Activated gamma-delta T cell treated with anti-CD3 and anti-CD28 coated beads, Interleukin-2, amount 50 U/mL, for 16 hours (primary cell): ENCODE measurements at regions not wholly inside any gene's neighbourhood (a gene's known extent, or its start where the extent isn't known, plus 50 kb on each side); places are given as distances from the start of the nearest gene placed in this dataset.

Source experiments
- DNase-seq: peaks from one replicate; pipeline ENCODE4 v3.0.0-alpha.2; 2020; ENCODE audit warnings: low read depth

DNA sequence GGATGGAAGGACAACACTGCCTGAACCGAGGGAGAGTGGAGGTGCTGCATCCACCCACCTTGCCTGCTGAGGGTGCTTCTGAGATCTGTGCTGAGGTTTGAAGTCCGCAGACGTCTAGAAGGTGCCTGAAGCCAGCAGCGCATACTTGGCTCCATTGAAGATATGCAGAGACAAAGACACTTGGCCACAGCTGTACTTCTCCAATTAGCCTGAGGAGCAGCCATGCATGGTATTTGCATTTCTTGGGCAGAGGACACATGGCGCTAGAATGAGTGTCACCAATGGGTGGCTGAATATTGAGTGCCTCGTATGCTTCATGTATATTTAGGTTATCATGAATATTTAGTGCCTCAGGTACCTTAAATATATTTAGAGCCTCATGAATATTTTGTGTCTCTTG is 128.7 kb upstream of the ATP6AP2 start:
- DNase-seq, result no peak

DNA sequence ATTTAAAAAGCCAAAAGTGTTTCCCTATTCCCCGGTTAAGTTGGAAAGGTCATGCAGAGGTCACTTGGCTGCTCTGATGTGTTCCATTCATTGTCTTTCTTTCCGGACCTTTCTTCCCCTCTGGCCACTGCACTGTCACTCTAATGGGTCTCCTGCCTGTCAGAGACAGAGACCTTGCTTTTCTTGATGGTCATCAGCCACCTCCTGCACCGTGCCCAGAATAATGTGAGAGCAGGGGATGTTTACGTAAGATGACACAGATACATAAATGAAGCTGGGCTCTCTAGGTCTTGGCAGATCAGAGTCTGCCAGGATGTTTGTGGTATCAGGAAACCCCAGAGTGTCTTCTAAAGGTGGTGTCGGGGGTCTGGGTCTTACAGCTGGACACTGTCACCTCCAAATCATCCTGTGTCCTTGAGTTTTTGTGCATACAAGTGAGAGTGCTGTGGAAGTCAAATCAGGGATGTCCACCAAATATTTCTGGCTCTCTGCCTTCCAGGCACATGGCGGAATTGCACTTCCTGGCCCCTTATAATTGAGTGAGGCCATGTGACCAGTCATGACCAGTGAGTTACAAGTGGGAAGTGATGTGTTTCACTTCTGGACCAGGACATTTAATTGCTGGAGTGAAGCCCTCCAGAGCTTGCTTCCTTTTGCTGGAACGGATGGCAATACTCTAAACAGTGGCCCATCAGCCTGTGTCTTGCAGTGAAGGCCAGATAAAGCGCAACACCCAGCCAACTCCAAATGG is 130.6 kb upstream of the ATP6AP2 start:
- no peak for DNase-seq

DNA sequence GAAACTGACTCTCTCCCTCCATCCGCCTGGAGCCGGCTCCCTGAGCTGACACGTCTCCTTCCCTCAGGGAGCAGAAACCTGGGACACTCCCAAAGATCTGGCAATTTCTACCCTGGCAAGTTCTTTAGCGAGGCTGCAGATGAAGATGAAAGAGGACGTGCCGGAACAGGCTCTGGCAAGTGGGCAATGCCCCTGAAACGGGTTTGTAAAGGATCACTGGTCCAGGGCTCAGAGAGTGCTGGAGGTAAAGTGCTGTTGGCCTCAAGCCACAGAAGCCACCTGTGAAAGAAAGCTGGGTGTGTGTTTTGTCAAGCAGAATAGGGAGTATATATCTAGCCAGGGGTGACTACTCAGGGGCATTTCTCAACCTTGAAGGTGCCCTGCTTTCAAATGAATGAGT is 131.4 kb upstream of the ATP6AP2 start:
- no peak for DNase-seq

DNA sequence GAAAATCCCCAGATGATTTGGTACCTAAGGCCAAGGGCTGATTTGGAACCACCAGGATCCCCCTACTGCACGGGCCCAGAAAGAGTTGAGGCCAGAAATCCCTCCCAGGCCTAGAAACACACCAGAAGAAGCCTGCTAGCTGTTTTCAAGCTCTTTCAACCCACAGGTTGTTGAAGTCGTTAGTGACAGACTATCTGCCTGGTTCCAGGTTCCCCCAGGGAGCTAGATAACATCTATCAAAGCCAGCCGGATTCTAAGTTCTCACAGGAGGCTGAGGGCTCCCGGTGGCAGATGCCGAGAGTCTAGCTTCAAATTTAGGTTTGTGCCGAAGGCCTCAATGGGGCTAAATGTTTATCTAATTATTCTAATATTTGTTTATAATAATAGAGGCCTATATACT is 132.0 kb upstream of the ATP6AP2 start:
- no peak for DNase-seq

DNA sequence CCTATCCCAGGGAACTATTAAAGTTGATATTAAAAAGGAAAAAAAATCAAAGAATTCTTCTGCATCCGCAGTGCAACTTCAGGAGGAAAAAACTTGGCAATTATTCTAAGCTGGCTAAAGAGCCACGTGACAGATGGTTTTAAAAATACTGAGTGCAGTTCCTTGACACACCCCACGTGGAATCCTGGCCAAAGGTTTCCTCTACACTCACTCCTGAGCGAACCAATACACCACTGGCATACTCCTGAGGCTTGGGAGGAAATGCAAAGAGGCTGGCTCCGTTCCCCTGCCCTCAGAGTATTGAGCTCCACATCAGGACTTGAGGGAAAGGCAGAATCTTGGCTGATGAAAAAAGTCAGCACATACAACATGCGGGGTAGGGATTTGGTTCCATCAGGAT is 133.8 kb upstream of the ATP6AP2 start:
- DNase-seq, result no peak

DNA sequence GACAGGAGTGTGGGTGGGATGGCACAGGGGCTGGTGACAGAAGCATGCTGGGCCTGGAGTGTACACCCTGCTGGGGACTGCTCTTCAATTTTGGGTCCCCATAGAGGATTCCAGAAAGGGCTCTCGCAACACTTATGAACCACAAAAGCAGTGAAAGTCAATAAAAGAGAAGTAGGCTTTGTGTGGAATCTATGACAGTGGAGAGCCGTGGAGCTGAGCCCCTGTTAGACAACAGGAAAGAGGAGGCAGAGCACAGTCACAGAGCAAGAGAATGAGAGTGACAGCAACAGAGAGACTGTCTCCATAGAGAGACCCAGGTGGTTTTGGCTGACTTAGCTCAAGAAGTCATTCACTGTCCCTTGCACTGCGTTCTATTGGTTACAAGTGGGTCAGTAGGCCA is 135.1 kb upstream of the ATP6AP2 start:
- DNase-seq, result no peak

DNA sequence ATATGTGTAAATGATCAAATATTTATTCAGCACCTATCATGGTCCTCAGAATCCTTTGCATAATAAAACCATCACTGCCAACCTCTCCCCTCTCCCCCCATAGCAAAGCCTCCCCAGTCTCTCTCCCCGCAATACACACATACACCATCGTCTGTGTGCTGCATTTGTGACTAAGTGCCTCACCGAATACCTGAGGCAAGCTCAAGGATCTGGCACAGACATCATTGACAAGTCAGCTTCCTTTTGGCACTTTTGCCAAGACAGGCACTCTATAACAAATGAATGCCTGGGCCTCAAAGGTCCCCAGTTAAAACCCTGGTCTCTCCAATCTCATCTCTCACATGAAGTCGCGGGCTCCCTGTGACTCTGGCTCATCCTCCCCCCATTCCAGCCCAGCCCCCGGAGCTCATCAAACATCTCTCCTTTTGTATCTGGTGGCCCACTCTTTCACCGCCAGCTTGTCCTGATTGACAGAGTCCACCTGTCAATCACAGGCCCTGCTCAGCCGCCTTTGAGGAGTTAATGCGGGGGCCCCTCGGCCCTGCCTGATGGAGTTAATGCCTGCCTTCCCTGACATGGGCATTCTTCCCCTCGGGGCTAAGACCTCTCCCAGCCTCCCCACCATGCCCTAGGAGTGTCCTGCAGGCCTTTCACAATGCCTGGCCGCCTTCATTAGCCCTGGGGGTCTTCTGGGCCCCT is 135.8 kb upstream of the ATP6AP2 start:
- DNase-seq, result no peak

DNA sequence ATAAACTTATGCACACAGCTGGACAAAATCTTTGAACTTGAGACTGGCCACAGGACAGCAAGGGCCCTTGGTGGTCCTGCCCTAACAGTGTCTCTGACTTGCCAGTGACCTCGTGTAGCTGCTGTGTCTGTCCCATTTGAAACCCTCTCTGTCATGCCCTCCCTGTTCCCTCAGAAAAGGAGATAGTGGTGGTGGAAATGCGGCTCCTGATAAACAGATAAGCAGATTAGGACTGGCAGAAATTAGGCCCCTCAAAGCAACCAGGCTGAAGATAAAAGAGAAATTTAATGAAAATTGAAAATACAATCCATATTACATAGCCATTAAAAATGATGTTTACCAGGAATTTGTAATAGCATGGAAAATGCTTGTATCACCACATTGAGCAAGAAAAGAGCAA is 136.6 kb upstream of the ATP6AP2 start:
- DNase-seq, result no peak

DNA sequence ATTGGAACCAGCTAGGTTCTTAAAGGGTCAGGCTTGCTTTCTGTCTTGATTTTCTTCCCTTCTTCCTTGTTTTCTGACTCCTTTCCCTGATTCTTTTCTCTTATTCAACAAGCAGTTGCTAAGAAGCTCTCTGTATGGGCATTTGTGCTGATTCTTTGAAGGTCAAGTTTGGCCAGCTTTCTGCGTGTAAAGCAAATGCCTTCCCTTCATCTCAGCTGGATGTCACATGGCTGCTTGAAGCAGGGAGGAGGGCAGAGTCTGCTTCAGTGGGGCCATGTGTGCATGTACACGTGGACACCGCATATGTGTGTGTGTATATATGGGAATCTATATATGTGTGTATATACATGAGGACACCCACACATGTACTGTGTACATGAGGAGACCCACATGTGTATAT is 139.9 kb upstream of the ATP6AP2 start:
- no peak for DNase-seq

DNA sequence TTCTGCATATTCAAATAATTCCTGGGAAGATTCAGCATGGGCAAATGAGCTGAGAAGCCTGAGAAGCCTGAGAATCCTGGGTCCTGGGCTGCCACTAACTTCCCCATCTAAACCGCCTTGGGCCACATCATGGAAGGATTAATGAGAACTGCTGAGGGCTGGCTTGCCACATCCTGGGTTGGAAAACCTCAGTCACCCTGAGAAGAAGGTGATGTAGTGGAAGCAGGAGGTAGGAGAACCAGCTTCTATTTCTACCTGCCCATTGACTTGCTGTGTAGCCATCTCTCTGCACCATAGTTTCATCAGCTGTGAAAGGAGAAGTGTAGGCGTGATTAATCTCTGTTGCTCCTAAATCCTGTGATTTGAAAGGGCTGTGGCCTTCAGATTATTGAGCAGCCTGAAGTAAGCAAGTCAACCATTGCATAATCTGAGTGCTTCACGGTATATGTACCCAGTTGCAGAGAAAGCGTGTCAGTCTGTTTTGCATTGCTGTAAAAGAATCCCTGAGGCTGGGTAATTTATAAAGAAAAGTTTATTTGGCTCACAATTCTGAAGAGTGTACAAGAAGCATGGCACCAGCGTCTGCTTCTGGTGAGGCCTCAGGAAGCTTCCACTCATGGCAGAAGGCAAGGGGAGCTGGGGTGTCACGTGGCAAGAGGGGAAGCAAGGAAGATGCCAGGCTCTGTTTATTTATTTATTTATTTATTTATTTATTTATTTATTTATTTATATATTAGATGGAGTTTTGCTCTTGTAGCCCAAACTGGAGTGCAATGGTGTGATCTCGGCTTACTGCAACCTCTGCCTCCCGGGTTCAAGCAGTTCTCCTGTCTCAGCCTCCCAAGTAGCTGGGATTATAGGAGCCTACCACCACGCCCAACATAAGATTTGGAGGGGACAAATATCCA is 140.9 kb upstream of the ATP6AP2 start:
- no peak for DNase-seq

DNA sequence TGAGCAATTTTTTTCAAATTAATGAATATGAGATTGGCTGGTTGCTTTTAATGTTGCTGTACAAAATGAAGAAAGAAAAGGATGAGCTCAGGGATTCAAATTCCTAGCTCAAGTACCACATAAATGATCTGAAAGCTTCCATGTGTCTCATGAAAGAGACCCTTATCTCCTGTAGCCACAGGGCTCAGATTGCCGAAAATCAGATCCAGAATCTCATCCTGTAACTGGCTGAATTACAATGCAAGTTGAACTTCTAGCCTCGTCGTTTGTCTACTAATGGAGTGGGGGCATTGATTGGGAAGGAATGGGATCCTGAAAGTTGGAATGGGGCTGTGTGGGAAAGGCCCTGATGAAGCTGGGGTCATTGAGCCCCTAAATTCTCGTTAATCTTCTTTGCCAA is 143.4 kb upstream of the ATP6AP2 start:
- no peak for DNase-seq

DNA sequence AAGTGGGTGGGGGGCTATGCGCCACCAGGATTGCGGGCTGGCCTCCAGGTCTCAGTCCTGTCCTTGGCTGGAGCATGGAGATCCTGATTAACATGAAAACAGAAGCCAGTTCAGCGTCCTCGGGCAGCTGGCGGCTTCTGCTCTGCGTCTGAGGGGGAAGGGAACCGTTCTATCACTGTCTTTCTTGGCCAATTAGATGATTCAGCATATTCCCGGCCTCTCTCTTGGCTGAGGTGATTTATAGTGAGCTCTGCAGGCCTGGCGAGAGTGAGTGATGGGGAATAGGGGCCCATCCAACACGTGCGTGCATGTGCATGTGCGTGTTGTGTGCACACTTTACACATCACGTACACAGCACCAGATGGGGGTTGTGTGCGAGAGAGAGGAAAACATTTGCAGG is 145.8 kb upstream of the ATP6AP2 start:
- no peak for DNase-seq

DNA sequence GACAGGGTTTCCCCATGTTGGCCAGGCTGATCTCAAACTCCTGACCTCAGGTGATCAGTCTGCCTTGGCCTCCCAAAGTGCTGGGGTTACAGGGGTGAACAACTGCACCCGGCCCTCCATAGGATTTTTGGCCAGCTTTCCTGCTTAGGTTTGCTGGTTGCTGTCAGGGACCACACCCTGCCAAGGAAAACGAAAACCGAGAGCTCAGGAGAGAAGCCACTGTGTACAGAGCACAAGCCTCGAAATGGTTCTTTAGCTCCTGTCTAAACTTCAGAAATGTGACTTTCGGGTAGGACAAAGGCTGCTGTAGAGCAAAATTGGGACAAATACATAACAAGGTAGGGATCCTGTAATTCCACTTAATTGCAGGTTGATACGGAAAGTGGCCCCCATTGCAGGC is 146.3 kb upstream of the ATP6AP2 start:
- DNase-seq, result no peak

DNA sequence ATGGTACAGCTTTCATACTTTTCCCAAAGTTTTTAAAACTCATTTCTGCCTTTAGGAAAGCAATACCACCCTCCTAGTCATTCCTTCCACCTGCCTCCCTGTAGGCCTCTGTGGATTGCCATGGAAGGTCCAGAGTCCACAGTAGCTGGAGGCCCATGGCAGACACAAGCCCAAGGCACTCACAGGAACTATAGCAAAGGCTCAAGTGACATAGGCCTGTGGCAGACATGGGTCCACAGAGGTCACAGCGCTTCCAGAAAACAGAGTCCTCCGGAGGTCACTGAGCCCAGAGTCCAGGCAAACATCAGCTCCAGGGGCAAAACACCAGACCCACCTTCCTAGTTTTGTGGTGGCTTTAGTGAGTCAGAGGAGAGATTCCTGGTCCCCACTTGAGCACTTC is 147.6 kb upstream of the ATP6AP2 start:
- DNase-seq, result no peak

DNA sequence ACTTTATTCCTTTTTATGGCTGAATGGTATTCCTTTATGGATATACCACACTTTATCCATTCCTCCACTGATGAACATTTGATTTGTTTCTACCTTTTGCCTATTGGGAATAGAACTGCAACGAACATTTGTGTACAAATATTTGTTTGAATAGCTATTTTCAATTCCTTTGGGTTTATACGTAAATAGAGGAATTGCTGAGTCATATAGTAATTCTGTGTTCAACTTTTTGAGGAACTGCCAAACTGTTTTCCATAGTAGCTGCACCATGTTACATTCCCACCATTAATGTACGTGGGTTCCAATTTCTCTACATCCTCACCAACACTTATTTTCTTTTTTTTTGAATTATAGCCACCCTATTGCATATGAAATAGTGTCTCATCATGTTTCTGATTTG is 156.5 kb upstream of the ATP6AP2 start:
- no peak for DNase-seq

DNA sequence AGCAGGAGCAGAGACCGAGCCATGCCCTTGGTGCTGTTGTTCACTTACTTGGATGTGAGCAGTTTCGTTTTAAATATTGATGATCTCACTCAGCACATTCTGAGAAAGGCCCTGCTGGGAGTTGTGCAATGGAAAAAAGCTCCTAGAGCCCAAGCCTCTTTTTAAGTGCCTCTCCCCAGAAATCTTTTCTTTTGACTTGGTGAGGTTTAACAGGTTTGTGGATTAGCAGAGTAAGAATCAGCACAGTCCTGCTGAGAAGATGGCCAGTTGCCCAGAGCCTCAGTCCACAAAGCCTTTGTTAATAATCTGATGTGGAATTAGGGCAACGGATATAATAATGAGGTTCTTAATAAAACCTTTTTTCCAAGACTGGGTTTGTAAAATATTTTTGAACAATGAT is 157.5 kb upstream of the ATP6AP2 start:
- DNase-seq, result no peak

DNA sequence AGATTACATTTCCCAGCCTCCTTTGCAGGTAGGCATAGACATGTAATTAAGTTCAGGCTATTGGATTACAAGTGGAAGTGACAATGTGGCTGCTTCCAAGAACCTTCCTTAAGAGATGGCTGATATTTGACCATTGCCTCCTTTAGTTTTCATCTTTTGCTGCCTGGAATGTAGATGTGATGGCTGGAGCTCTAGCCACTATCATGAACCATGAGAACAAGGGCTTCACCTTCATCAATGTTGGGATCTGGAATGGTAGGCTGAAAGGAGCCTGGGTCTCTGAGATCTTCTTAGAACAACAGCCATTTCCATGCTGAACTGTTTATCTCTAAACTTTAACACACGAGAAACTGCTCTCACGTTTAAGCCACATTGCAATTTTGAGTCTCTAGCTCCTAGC is 158.7 kb upstream of the ATP6AP2 start:
- DNase-seq, result no peak

DNA sequence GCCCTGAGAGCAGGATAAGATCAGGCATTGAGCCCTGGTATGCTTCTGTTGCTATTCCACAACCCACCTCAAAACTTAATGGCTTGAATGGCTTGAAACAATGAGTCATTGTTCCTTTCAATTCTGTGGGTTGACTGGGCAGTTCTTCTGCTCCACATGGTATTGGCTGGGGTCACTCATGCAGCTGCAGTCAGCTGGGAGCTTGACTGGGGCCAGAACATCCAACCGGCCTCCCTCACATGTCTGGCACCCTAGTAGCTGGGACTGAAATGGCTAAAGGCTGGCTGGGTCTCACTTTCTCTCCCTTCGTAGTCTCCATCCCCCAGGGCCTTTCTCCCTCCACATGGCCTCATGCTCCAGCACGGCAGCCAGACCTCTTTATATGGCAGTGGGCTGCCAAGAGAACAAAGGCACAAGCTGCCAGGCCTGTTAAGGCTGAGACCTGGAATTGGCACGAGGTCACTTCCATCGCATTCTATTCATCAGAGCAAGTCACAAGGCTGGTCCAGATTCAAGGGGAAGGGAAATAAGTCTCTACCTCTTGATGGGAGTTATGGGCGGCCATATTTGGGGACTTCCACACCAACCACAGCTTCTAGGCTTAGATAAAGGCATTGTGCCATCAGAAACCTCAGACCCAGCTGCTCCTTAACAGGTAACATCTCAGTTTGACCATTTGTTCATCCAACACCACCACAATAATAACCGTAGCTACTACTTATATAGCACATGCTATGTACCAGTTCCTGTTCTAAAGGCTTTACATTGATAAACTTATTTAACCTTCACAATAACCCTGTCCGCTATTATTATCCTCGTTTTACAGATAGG is 159.7 kb upstream of the ATP6AP2 start:
- DNase-seq, result no peak

DNA sequence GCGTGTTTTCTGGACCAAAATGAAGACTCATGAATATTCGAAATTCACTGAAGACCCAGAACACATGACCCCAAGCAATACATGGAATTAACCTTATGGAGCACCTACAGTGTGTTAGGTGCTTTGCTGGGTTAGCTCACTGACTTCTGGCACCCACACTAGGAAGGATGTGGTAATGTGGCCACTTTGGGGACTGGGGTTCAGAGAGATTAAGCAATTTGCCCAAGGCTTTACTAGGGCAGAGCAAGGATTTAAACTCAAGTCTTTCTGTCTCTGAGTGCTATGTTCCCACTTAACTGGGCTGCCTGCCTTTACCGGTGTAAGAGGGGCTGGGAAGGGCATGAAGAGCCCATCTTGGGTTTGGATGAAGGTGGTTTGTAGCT is 162.0 kb upstream of the ATP6AP2 start:
- DNase-seq, result no peak

DNA sequence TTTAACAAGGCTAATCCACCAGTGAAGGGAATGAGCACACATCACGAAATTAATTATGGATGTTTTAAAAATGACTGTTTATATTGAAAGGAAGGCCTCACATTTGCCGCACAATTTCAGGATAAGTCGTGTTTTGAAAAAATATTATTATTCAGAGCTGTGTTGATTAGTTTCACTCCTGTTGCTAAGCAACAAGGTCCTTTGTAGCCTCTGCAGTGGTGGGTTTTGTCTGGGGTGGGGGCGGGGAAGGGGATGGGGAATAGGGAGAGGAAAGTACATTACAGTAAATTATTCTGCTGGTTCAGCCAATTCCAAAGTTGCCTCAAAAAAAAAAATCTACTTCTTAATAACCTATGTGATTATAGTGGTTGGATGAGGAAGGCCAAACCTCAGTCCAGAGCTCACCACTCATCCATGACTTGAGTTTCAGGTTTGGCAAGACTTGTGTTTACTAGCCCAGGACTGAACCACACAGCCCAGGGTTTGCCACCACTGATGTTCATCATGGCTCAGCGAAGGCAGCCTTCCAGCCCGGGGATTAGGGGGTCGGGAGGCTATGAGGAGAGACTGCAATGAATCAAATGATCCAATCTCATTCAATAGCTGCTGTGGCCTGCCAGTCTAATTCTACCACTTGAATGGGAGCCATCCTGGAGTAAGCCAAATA is 162.5 kb upstream of the ATP6AP2 start:
- DNase-seq, result no peak

DNA sequence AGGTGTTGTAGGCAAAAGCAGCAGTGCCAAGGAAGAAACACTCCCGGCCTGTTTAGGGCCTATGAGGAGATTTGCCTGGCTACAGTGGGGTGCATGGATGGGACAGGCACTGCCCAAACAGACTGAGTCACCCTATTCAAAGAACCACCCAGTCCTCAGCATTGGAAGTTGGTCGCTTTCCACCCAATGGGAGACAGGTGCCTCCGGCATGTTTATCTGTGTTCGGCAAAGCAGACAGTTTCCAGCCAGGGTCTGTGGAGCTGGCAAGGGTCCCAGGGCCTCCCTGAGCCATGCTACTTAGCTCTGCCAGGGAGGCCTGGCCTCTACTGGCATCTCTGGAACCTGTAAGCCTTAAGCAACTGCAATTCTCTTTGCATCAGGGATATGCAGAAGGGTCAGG is 165.1 kb upstream of the ATP6AP2 start:
- no peak for DNase-seq

DNA sequence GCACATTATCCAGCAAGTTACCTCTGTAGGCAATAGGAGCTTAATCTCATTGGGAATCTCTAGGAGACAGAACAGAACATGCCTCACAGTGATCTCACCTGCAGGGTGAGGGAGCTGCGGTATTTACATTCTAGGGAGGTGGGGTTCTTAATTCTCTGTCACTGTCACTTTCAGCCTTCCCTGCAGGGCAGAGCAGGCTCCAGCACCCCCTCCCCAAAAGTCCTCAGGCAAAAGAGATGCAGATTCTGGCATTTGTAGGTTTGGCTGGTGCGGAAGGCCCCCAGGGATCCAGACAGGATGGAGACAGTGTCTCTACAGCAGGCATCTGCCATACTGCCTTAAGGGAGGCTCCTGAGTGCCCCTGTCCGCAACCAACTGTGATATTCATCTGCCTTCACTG is 166.4 kb upstream of the ATP6AP2 start:
- no peak for DNase-seq
